Smooth muscle cell (in vitro differentiated cells): ENCODE measurements at regions not wholly inside any gene's neighbourhood (a gene's known extent, or its start where the extent isn't known, plus 50 kb on each side); places are given as distances from the start of the nearest gene placed in this dataset.

Experiments
- DNase-seq: peaks from one replicate; lab custom pipeline; 2025; ENCODE audit not compliant: unreplicated experiment; lab: John Stamatoyannopoulos, UW
- H2AFZ ChIP-seq: fragments of 200-600 bp; sonication (generic); 2 replicates; pipeline ENCODE4 v1.6.0; 2016; ENCODE audit warnings: antibody characterized with exemption, low read depth, mild to moderate bottlenecking
- H3F3A ChIP-seq: fragments of 200-600 bp; sonication (generic); 2 replicates; pipeline ENCODE4 v1.6.0; 2017; ENCODE audit warnings: antibody characterized with exemption, low read depth
- H3K27ac ChIP-seq: fragments of 200-600 bp; sonication (generic); 2 replicates; pipeline ENCODE4 v1.5.1; 2016; ENCODE audit warnings: low read depth, mild to moderate bottlenecking
- H3K27me3 ChIP-seq: fragments of 200-600 bp; sonication (generic); 2 replicates; pipeline ENCODE4 v1.6.1; 2016; ENCODE audit warnings: low read depth, mild to moderate bottlenecking
- H3K36me3 ChIP-seq: fragments of 200-600 bp; sonication (generic); 2 replicates; pipeline ENCODE4 v1.5.1; 2016; ENCODE audit warnings: low read depth
- H3K4me1 ChIP-seq: fragments of 200-600 bp; sonication (generic); 2 replicates; pipeline ENCODE4 v1.5.1; 2016; ENCODE audit warnings: low read depth
- H3K4me2 ChIP-seq: fragments of 200-600 bp; sonication (generic); 2 replicates; pipeline ENCODE4 v1.6.0; 2016; ENCODE audit warnings: mild to moderate bottlenecking
- H3K4me3 ChIP-seq: fragments of 200-600 bp; sonication (generic); 2 replicates; pipeline ENCODE4 v1.5.1; 2016; ENCODE audit warnings: mild to moderate bottlenecking
- H3K79me2 ChIP-seq: fragments of 200-600 bp; sonication (generic); 2 replicates; pipeline ENCODE4 v1.6.0; 2016; ENCODE audit warnings: low read depth, mild to moderate bottlenecking
- H3K9ac ChIP-seq: fragments of 200-600 bp; sonication (generic); 2 replicates; pipeline ENCODE4 v1.6.0; 2016; ENCODE audit warnings: low read depth
- H3K9me3 ChIP-seq: fragments of 200-600 bp; sonication (generic); replicated peaks from 2 replicates; pipeline ENCODE4 v1.5.1; 2016; ENCODE audit warnings: low read depth
- H4K20me1 ChIP-seq: fragments of 200-600 bp; sonication (generic); 2 replicates; pipeline ENCODE4 v1.6.0; 2016; ENCODE audit warnings: low read depth
- WGBS: methylation state at CpG from one replicate; pipeline ENCODE4 v1.1.7; 2016; ENCODE audit warnings: low lambda C conversion rate; 5-methylcytosine and 5-hydroxymethylcytosine counted together
- TF ChIP-seq, protein P1 (sequence below): fragments of 200-600 bp; sonication (generic); IDR thresholded peaks from 2 replicates; pipeline ENCODE4 v1.5.1; 2017; ENCODE audit warnings: borderline replicate concordance, mild to moderate bottlenecking, antibody characterized with exemption; ENCODE audit not compliant: insufficient read depth, poor library complexity, severe bottlenecking

DNA sequence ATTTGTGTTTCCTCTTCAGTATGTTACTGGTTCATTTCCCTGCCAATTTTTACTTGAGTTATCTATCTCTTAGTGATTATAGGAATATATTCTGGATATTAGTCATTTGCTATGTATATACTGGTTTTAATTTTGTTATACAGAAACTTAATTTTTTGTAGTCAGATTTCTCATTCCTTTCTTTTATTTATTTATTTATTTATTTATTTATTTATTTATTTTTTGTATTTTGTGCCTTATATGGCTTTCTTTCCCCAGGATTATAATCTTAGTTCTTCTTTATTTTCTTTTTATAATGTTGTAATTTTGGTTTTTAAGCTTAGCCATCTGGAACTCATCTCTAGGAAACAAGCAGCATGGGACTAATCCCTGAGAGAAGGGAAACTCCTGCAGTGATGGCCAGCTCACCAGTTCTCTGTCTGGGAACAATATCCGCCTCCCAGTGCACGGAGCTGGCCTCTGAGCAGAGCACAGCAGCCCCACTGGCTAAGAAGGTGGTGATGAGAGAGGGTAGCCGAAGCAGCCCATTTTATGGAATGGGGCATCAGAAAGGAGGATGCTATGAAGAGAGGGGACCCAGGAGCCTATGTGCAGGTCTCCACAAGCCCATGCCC, 54.5 kb upstream of the ADORA2B start:
- no peaks in the 10 kb centered on the region for H4K20me1 ChIP-seq
- TF ChIP-seq, protein P1, sequence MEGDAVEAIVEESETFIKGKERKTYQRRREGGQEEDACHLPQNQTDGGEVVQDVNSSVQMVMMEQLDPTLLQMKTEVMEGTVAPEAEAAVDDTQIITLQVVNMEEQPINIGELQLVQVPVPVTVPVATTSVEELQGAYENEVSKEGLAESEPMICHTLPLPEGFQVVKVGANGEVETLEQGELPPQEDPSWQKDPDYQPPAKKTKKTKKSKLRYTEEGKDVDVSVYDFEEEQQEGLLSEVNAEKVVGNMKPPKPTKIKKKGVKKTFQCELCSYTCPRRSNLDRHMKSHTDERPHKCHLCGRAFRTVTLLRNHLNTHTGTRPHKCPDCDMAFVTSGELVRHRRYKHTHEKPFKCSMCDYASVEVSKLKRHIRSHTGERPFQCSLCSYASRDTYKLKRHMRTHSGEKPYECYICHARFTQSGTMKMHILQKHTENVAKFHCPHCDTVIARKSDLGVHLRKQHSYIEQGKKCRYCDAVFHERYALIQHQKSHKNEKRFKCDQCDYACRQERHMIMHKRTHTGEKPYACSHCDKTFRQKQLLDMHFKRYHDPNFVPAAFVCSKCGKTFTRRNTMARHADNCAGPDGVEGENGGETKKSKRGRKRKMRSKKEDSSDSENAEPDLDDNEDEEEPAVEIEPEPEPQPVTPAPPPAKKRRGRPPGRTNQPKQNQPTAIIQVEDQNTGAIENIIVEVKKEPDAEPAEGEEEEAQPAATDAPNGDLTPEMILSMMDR = no peak
- H3K36me3 ChIP-seq = no peaks in the 10 kb centered on the region
- DNase-seq = no peak
- no peak overlapping the region for H2AFZ ChIP-seq
- H3K9me3 ChIP-seq = no peaks in the 10 kb centered on the region
- H3K4me2 ChIP-seq = no peak overlapping the region
- no peaks in the 10 kb centered on the region for H3K4me1 ChIP-seq
- H3K4me3 ChIP-seq = no peak overlapping the region
- no peaks in the 10 kb centered on the region for H3K79me2 ChIP-seq
- H3K9ac ChIP-seq = no peak overlapping the region
- H3K27ac ChIP-seq = no peak overlapping the region
- no peaks in the 10 kb centered on the region for H3K27me3 ChIP-seq
- no peaks in the 10 kb centered on the region for H3F3A ChIP-seq
- WGBS = 45% methylated on average over 3 of the region's 3 CpGs

DNA sequence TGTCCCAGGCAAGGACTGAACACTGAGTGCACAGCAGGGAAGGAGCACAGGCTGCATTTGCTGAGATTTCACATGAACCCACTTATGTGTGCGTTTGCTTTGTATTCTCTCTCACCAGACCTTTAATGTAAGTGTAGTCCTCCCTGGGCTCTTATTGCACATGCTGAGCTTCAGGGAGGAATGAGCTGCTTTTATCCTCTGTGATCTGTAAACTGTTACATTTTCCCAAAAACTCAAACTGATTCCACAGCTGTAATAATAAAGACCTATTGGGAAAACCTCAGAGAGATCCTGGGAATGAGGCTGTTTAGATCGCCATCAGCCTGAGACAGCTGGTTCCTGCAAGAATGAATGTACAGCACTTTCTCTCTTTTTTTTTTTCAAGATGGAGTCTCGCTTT, 53.6 kb upstream of the ADORA2B start:
- TF ChIP-seq, protein P1 = no peak
- Histone ChIP-seq H3K4me1 (no peaks in the 10 kb centered on the region), H3K9me3 (no peaks in the 10 kb centered on the region), H3K27ac (no peak overlapping the region), H3K79me2 (no peaks in the 10 kb centered on the region), H3K9ac (no peak overlapping the region), H3F3A (no peaks in the 10 kb centered on the region), H2AFZ (no peak overlapping the region), H4K20me1 (no peaks in the 10 kb centered on the region), H3K36me3 (no peaks in the 10 kb centered on the region), H3K27me3 (no peaks in the 10 kb centered on the region), H3K4me3 (no peak overlapping the region), H3K4me2 (no peak overlapping the region)
- 84% methylated on average over 3 of the region's 3 CpGs for WGBS
- no peak for DNase-seq

DNA sequence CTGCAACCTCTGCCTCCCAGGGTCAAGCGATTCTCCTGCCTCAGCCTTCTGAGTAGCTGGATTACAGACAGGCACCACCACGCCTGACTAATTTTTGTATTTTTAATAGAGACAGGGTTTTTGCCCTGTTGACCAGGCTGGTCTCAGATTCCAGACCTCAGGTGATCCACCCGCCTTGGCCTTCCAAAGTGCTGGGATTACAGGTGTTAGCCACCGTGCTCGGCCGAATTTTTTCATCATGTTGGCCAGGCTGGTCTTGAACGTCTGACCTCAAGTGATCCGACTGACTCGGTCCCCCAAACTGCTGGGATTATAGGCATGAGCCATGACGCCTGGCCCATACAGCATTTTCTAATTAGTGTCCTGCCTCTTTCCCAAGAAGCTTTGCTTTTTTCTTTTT, 52.7 kb upstream of the ADORA2B start:
- Histone ChIP-seq H3K79me2 (no peaks in the 10 kb centered on the region), H3K9ac (no peak overlapping the region), H3K27ac (no peak overlapping the region), H3K4me1 (no peaks in the 10 kb centered on the region), H2AFZ (no peak overlapping the region), H3K4me3 (no peak overlapping the region), H3K4me2 (no peak overlapping the region), H3K36me3 (no peaks in the 10 kb centered on the region), H3K9me3 (no peaks in the 10 kb centered on the region), H3F3A (no peaks in the 10 kb centered on the region), H4K20me1 (no peaks in the 10 kb centered on the region), H3K27me3 (no peaks in the 10 kb centered on the region)
- 90% methylated on average over 10 of the region's 10 CpGs for WGBS
- TF ChIP-seq, protein P1 = no peak
- no peak for DNase-seq
